ENCODE measurements at regions not wholly inside any gene's neighbourhood (a gene's known extent, or its start where the extent isn't known, plus 50 kb on each side); places are given as distances from the start of the nearest gene placed in this dataset.
"Not testable (repeated sequence)": the region's sequence is repeated elsewhere in the genome, so short reads cannot be mapped to it uniquely, and the experiment has no call there.

- DNase-seq: no peak
Observed at GRCh38 chr1:181172082-181172481, 83.6 kb downstream of the IER5 start.

GRCh38 chr1:181173761-181174447, 85.4 kb downstream of the IER5 start:
- DNase-seq: no peak

- no peak for DNase-seq
Observed at GRCh38 chr1:181174861-181175260, 86.4 kb downstream of the IER5 start.

GRCh38 chr1:181175356-181175910, 86.9 kb downstream of the IER5 start:
- DNase-seq: no peak

GRCh38 chr1:181175955-181176354, 87.5 kb downstream of the IER5 start:
- DNase-seq: no peak

- DNase-seq: no peak
Observed at GRCh38 chr1:181178241-181178879, 89.9 kb downstream of the IER5 start.

GRCh38 chr1:181179279-181179986, 90.9 kb downstream of the IER5 start:
- no peak for DNase-seq

- peak; percentile 84 for DNase-seq
Observed at GRCh38 chr1:181179987-181180365, 91.5 kb downstream of the IER5 start.

GRCh38 chr1:181180407-181181031, 92.0 kb downstream of the IER5 start:
- DNase-seq: no peak

- DNase-seq: no peak
Observed at GRCh38 chr1:181181792-181182585, 93.5 kb downstream of the IER5 start.

- no peak for DNase-seq
Observed at GRCh38 chr1:181184621-181185020, 96.1 kb downstream of the IER5 start.

GRCh38 chr1:181185461-181185860, 97.0 kb downstream of the IER5 start:
- DNase-seq: no peak

- DNase-seq: not testable (repeated sequence)
Observed at GRCh38 chr1:181186133-181186532, 97.6 kb downstream of the IER5 start.

GRCh38 chr1:181187337-181188126, 99.0 kb downstream of the IER5 start:
- no peak for DNase-seq

- no peak for DNase-seq
Observed at GRCh38 chr1:181189245-181189644, 100.7 kb downstream of the IER5 start.

- no peak for DNase-seq
Observed at GRCh38 chr1:181189691-181190363, 101.3 kb downstream of the IER5 start.

GRCh38 chr1:181190364-181191035, 102.0 kb downstream of the IER5 start:
- no peak for DNase-seq

GRCh38 chr1:181191494-181192040, 103.1 kb downstream of the IER5 start:
- no peak for DNase-seq

- no peak for DNase-seq
Observed at GRCh38 chr1:181192316-181192715, 103.8 kb downstream of the IER5 start.
